ENCODE measurements at regions not wholly inside any gene's neighbourhood (a gene's known extent, or its start where the extent isn't known, plus 50 kb on each side); places are given as distances from the start of the nearest gene placed in this dataset.

- Histone ChIP-seq H2AFZ (ENCODE audit: low read depth, low read length, poor library complexity, severe bottlenecking) (no peak overlapping the region), H4K20me1 (ENCODE audit: insufficient read depth) (no peaks in the 10 kb centered on the region), H3K79me2 (ENCODE audit: insufficient read depth, low read length) (no peaks in the 10 kb centered on the region), H3K9me3 (ENCODE audit: control insufficient read depth in 1 of 2, insufficient read depth in 1 of 2, low read depth in 1 of 2, low read length in 2 of 2) (no peaks in the 10 kb centered on the region), H3K4me2 (ENCODE audit: low read length) (no peak overlapping the region), H3K36me3 (ENCODE audit: control insufficient read depth in 1 of 2, insufficient read depth in 2 of 2, low read length in 2 of 2) (no peaks in the 10 kb centered on the region), H3K4me3 (replicated peaks in 1 of 2; ENCODE audit: low read depth in 1 of 2, low read length in 2 of 2) (no peak overlapping the region), H3K4me1 (ENCODE audit: control insufficient read depth in 1 of 2, insufficient read depth in 2 of 2, low read length in 2 of 2) (peaks cover 0 to 6% of the 10 kb centered on the region in 2 experiments; a peak in 1 of 4 replicates), H3K9ac (ENCODE audit: low read length) (no peak overlapping the region), H3K27me3 (ENCODE audit: insufficient read depth, low read length) (no peaks in the 10 kb centered on the region), H3K9me2 (ENCODE audit: insufficient read depth) (no peaks in the 10 kb centered on the region), H3K27ac (ENCODE audit: low read depth, low read length) (no peak overlapping the region)
- DNase-seq (ENCODE audit: low read depth, low spot score), result no peak
- ChIA-PET RAD21 (ENCODE audit: low non-redundant PET in 1 of 2, low total read pairs in 2 of 2, uncharacterized antibody in 2 of 2, unreplicated experiment in 2 of 2) (no interaction called here), POLR2A (no interaction called here), CTCF (no interaction called here)
- TF ChIP-seq FOSL1 (IDR thresholded peaks at IDR 0.05; ENCODE audit: low read depth) (no peak), CBX3 (IDR thresholded peaks at IDR 0.05; ENCODE audit: low read depth) (no peak), ZBTB33 (IDR thresholded peaks at IDR 0.05; ENCODE audit: extremely low read depth, insufficient replicate concordance, low read length) (no peak), SRF (IDR thresholded peaks at IDR 0.05; ENCODE audit: low read depth) (no peak), MAX (IDR thresholded peaks at IDR 0.05) (no peak), SIN3A (IDR thresholded peaks at IDR 0.05; ENCODE audit: low read depth) (no peak), EZH2 (IDR thresholded peaks at IDR 0.05) (no peak), SP1 (IDR thresholded peaks at IDR 0.05; ENCODE audit: low read depth) (no peak), EGR1 (IDR thresholded peaks at IDR 0.05; ENCODE audit: low read depth) (no peak), CEBPB (IDR thresholded peaks at IDR 0.05; ENCODE audit: low read depth) (no peak), ZFX (IDR thresholded peaks at IDR 0.05) (no peak), CTCF (IDR thresholded peaks at IDR 0.05 in 2 of 3, conservative IDR thresholded peaks at IDR 0.05 in 1 of 3; ENCODE audit: borderline replicate concordance in 1 of 3, insufficient read depth in 1 of 3, low read depth in 2 of 3, low read length in 2 of 3) (no peak), EZH2phosphoT487 (IDR thresholded peaks at IDR 0.05; ENCODE audit: borderline replicate concordance) (no peak), TCF7L2 (IDR thresholded peaks at IDR 0.05; ENCODE audit: borderline replicate concordance, extremely low read depth, insufficient read depth, insufficient read length) (no peak), POLR2A (IDR thresholded peaks at IDR 0.05; ENCODE audit: borderline replicate concordance, extremely low read depth, insufficient read depth, insufficient read length) (no peak), RAD21 (IDR thresholded peaks at IDR 0.05; ENCODE audit: low read depth) (no peak)
- intact Hi-C loops (cut with micrococcal nuclease), result no loop called here
- ATAC-seq, result no peak
- no TSS peak for BruUV-seq (replicated peaks)
Observed at GRCh38 chr18:46406539-46406932, 250.5 kb downstream of the LOXHD1 start.

All from HCT116 (cell line).